Fibroblast of lung (primary cell): ENCODE measurements at regions not wholly inside any gene's neighbourhood (a gene's known extent, or its start where the extent isn't known, plus 50 kb on each side); places are given as distances from the start of the nearest gene placed in this dataset.

Experiments
- EZH2 ChIP-seq: IDR thresholded peaks from 2 replicates; pipeline ENCODE4 v1.5.1; 2012; ENCODE audit warnings: low read length, control low read depth, mild to moderate bottlenecking; ENCODE audit errors: missing control alignments
- TF ChIP-seq, protein P1 (sequence below), 2 donors: IDR thresholded peaks in 1 of 2; conservative IDR thresholded peaks in 1 of 2; 1 replicate in 1 of 2; 2 replicates in 1 of 2; pipeline ENCODE4 v1.5.1; 2011 to 2012; ENCODE audit warnings: low read length in 2 of 2, control low read depth in 1 of 2, inconsistent platforms in 1 of 2, low read depth in 1 of 2, mild to moderate bottlenecking in 1 of 2

DNA sequence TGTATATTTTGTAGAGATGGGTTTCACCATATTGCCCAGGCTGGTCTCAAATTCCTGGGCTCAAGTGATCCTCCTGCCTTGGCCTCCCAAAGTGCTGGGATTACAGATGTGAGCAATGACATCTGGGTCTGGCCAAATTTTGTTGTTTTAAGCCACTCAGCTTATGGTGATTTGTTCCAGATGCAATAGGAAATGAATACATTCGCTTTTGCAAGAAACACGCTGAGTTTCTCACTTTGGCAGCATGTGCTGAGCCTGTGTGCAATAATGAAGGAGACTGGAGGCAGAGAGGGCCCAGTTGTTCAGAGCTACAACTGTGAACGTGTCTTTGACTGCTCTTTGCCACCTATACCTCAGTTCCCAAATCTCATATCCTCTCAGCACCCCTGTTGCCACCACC lies 56.4 kb downstream of the KIF4B start:
- TF ChIP-seq, protein P1, sequence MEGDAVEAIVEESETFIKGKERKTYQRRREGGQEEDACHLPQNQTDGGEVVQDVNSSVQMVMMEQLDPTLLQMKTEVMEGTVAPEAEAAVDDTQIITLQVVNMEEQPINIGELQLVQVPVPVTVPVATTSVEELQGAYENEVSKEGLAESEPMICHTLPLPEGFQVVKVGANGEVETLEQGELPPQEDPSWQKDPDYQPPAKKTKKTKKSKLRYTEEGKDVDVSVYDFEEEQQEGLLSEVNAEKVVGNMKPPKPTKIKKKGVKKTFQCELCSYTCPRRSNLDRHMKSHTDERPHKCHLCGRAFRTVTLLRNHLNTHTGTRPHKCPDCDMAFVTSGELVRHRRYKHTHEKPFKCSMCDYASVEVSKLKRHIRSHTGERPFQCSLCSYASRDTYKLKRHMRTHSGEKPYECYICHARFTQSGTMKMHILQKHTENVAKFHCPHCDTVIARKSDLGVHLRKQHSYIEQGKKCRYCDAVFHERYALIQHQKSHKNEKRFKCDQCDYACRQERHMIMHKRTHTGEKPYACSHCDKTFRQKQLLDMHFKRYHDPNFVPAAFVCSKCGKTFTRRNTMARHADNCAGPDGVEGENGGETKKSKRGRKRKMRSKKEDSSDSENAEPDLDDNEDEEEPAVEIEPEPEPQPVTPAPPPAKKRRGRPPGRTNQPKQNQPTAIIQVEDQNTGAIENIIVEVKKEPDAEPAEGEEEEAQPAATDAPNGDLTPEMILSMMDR (conservative IDR thresholded peaks at IDR 0.05 in 1 of 2, IDR thresholded peaks at IDR 0.05 in 1 of 2; ENCODE audit: low read depth in 1 of 2, low read length in 2 of 2) = no peak
- no peak for TF ChIP-seq EZH2
